ENCODE measurements at regions not wholly inside any gene's neighbourhood (a gene's known extent, or its start where the extent isn't known, plus 50 kb on each side); places are given as distances from the start of the nearest gene placed in this dataset.

DNA sequence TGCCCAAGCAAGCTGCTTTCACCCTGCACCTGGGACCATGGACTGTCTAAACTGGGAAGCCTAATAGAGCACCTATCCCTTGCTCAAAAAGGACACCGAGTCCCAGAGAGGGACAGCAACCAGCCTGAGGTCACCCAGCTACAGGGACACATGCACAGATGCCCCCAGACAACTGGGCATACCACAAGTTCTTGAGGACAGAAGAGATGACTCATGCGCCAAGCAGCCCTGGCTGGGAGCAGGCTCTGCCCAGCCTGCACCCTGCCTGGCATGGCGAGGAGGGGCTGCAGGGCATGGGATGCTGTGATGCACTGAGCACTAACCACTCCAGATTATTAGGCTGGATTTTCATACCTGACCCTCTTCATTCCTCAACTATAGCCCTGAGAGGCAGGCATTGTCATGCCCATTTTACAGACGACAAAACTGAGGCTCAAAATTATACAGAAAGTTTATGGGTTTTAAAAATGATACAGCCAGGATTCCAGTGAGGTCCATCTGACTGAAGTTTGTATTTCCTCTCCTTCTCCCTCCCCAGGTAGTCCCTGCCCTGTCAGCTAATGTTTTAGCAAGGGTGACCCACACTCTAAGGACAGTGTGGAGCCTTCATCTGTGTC lies 289.3 kb upstream of the ZMIZ1 start:
- TF ChIP-seq, protein P1, sequence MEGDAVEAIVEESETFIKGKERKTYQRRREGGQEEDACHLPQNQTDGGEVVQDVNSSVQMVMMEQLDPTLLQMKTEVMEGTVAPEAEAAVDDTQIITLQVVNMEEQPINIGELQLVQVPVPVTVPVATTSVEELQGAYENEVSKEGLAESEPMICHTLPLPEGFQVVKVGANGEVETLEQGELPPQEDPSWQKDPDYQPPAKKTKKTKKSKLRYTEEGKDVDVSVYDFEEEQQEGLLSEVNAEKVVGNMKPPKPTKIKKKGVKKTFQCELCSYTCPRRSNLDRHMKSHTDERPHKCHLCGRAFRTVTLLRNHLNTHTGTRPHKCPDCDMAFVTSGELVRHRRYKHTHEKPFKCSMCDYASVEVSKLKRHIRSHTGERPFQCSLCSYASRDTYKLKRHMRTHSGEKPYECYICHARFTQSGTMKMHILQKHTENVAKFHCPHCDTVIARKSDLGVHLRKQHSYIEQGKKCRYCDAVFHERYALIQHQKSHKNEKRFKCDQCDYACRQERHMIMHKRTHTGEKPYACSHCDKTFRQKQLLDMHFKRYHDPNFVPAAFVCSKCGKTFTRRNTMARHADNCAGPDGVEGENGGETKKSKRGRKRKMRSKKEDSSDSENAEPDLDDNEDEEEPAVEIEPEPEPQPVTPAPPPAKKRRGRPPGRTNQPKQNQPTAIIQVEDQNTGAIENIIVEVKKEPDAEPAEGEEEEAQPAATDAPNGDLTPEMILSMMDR (IDR thresholded peaks at IDR 0.05), result no peak
- no peak for TF ChIP-seq POLR2A (IDR thresholded peaks at IDR 0.05)
